ENCODE measurements at regions not wholly inside any gene's neighbourhood (a gene's known extent, or its start where the extent isn't known, plus 50 kb on each side); places are given as distances from the start of the nearest gene placed in this dataset.

- Histone ChIP-seq H3K9me3 (ENCODE audit: control insufficient read depth in 5 of 5, low read length in 5 of 5) (no peaks in the 10 kb centered on the region), H3K27ac (ENCODE audit: low read depth, low read length) (no peak overlapping the region), H3K9ac (ENCODE audit: low read length in 5 of 5) (no peak overlapping the region), H3K36me3 (ENCODE audit: control insufficient read depth in 5 of 5, insufficient read depth in 5 of 5, low read length in 5 of 5) (no peaks in the 10 kb centered on the region), H3K27me3 (ENCODE audit: control insufficient read depth in 5 of 5, insufficient read depth in 4 of 5, low read length in 5 of 5) (peaks cover 0 to 4% (median 0%) of the 10 kb centered on the region in 5 donors), H3K4me3 (ENCODE audit: low read depth in 1 of 5, low read length in 5 of 5) (no peak overlapping the region), H3K4me1 (ENCODE audit: control insufficient read depth in 5 of 5, insufficient read depth in 5 of 5, low read length in 5 of 5) (peaks cover 0 to 18% (median 3%) of the 10 kb centered on the region in 5 donors)
These were observed 1074.5 kb downstream of the TBC1D22A start for GRCh38 chr22:47836957-47837356.

- Histone ChIP-seq H3K9ac (ENCODE audit: low read length in 5 of 5) (no peak overlapping the region), H3K9me3 (ENCODE audit: control insufficient read depth in 5 of 5, low read length in 5 of 5) (no peaks in the 10 kb centered on the region), H3K27ac (ENCODE audit: low read depth, low read length) (no peak overlapping the region), H3K36me3 (ENCODE audit: control insufficient read depth in 5 of 5, insufficient read depth in 5 of 5, low read length in 5 of 5) (no peaks in the 10 kb centered on the region), H3K4me1 (ENCODE audit: control insufficient read depth in 5 of 5, insufficient read depth in 5 of 5, low read length in 5 of 5) (peaks cover 0 to 18% (median 3%) of the 10 kb centered on the region in 5 donors), H3K27me3 (ENCODE audit: control insufficient read depth in 5 of 5, insufficient read depth in 4 of 5, low read length in 5 of 5) (no peaks in the 10 kb centered on the region), H3K4me3 (ENCODE audit: low read depth in 1 of 5, low read length in 5 of 5) (no peak overlapping the region)
These were observed 1073.3 kb downstream of the TBC1D22A start for GRCh38 chr22:47835726-47836125.

- peaks cover 0 to 4% (median 0%) of the 10 kb centered on the region in 5 donors for H3K9me3 ChIP-seq (ENCODE audit: control insufficient read depth in 5 of 5, low read length in 5 of 5)
- no peak overlapping the region for H3K27ac ChIP-seq (ENCODE audit: low read depth, low read length)
- H3K36me3 ChIP-seq (ENCODE audit: control insufficient read depth in 5 of 5, insufficient read depth in 5 of 5, low read length in 5 of 5) = no peaks in the 10 kb centered on the region
- no peak overlapping the region for H3K4me3 ChIP-seq (ENCODE audit: low read depth in 1 of 5, low read length in 5 of 5)
- peaks cover 0 to 2% (median 0%) of the 10 kb centered on the region in 5 donors for H3K27me3 ChIP-seq (ENCODE audit: control insufficient read depth in 5 of 5, insufficient read depth in 4 of 5, low read length in 5 of 5)
- no peak overlapping the region for H3K9ac ChIP-seq (ENCODE audit: low read length in 5 of 5)
- H3K4me1 ChIP-seq (ENCODE audit: control insufficient read depth in 5 of 5, insufficient read depth in 5 of 5, low read length in 5 of 5) = no peaks in the 10 kb centered on the region
These were observed 1063.6 kb downstream of the TBC1D22A start for GRCh38 chr22:47826016-47826415.

GRCh38 chr22:47822422-47822821 lies 1060.0 kb downstream of the TBC1D22A start:
- Histone ChIP-seq H3K4me3 (ENCODE audit: low read depth in 1 of 5, low read length in 5 of 5) (no peak overlapping the region), H3K27me3 (ENCODE audit: control insufficient read depth in 5 of 5, insufficient read depth in 4 of 5, low read length in 5 of 5) (peaks cover 0 to 2% (median 0%) of the 10 kb centered on the region in 5 donors), H3K36me3 (ENCODE audit: control insufficient read depth in 5 of 5, insufficient read depth in 5 of 5, low read length in 5 of 5) (no peaks in the 10 kb centered on the region), H3K27ac (ENCODE audit: low read depth, low read length) (no peak overlapping the region), H3K4me1 (ENCODE audit: control insufficient read depth in 5 of 5, insufficient read depth in 5 of 5, low read length in 5 of 5) (no peaks in the 10 kb centered on the region), H3K9ac (ENCODE audit: low read length in 5 of 5) (no peak overlapping the region), H3K9me3 (ENCODE audit: control insufficient read depth in 5 of 5, low read length in 5 of 5) (no peaks in the 10 kb centered on the region)

- peaks cover 0 to 5% (median 0%) of the 10 kb centered on the region in 5 donors for H3K27me3 ChIP-seq (ENCODE audit: control insufficient read depth in 5 of 5, insufficient read depth in 4 of 5, low read length in 5 of 5)
- H3K36me3 ChIP-seq (ENCODE audit: control insufficient read depth in 5 of 5, insufficient read depth in 5 of 5, low read length in 5 of 5) = no peaks in the 10 kb centered on the region
- H3K4me1 ChIP-seq (ENCODE audit: control insufficient read depth in 5 of 5, insufficient read depth in 5 of 5, low read length in 5 of 5) = no peaks in the 10 kb centered on the region
- peaks cover 0 to 5% (median 0%) of the 10 kb centered on the region in 5 donors for H3K9me3 ChIP-seq (ENCODE audit: control insufficient read depth in 5 of 5, low read length in 5 of 5)
- H3K9ac ChIP-seq (ENCODE audit: low read length in 5 of 5) = no peak overlapping the region
- no peak overlapping the region for H3K27ac ChIP-seq (ENCODE audit: low read depth, low read length)
- H3K4me3 ChIP-seq (ENCODE audit: low read depth in 1 of 5, low read length in 5 of 5) = no peak overlapping the region
These were observed 1056.0 kb downstream of the TBC1D22A start for GRCh38 chr22:47818496-47818895.

- peaks cover 0 to 5% (median 0%) of the 10 kb centered on the region in 5 donors for H3K27me3 ChIP-seq (ENCODE audit: control insufficient read depth in 5 of 5, insufficient read depth in 4 of 5, low read length in 5 of 5)
- no peak overlapping the region for H3K4me3 ChIP-seq (ENCODE audit: low read depth in 1 of 5, low read length in 5 of 5)
- no peak overlapping the region for H3K9ac ChIP-seq (ENCODE audit: low read length in 5 of 5)
These were observed 1054.9 kb downstream of the TBC1D22A start for GRCh38 chr22:47817380-47817779.

GRCh38 chr22:47816863-47817210 lies 1054.4 kb downstream of the TBC1D22A start:
- Histone ChIP-seq H3K36me3 (ENCODE audit: control insufficient read depth in 5 of 5, insufficient read depth in 5 of 5, low read length in 5 of 5) (no peaks in the 10 kb centered on the region), H3K9me3 (ENCODE audit: control insufficient read depth in 5 of 5, low read length in 5 of 5) (peaks cover 0 to 5% (median 0%) of the 10 kb centered on the region in 5 donors), H3K4me1 (ENCODE audit: control insufficient read depth in 5 of 5, insufficient read depth in 5 of 5, low read length in 5 of 5) (no peaks in the 10 kb centered on the region), H3K27ac (ENCODE audit: low read depth, low read length) (no peak overlapping the region), H3K9ac (ENCODE audit: low read length in 5 of 5) (no peak overlapping the region), H3K27me3 (ENCODE audit: control insufficient read depth in 5 of 5, insufficient read depth in 4 of 5, low read length in 5 of 5) (peaks cover 0 to 5% (median 0%) of the 10 kb centered on the region in 5 donors), H3K4me3 (ENCODE audit: low read depth in 1 of 5, low read length in 5 of 5) (no peak overlapping the region)

More at GRCh38 chr22:47817380-47817779, 1054.9 kb downstream of the TBC1D22A start:
- Histone ChIP-seq H3K4me1 (ENCODE audit: control insufficient read depth in 5 of 5, insufficient read depth in 5 of 5, low read length in 5 of 5) (no peaks in the 10 kb centered on the region), H3K36me3 (ENCODE audit: control insufficient read depth in 5 of 5, insufficient read depth in 5 of 5, low read length in 5 of 5) (no peaks in the 10 kb centered on the region), H3K27ac (ENCODE audit: low read depth, low read length) (no peak overlapping the region), H3K9me3 (ENCODE audit: control insufficient read depth in 5 of 5, low read length in 5 of 5) (peaks cover 0 to 5% (median 0%) of the 10 kb centered on the region in 5 donors)

- H3K4me1 ChIP-seq (ENCODE audit: control insufficient read depth in 5 of 5, insufficient read depth in 5 of 5, low read length in 5 of 5) = no peaks in the 10 kb centered on the region
- no peak overlapping the region for H3K27ac ChIP-seq (ENCODE audit: low read depth, low read length)
- no peak overlapping the region for H3K9ac ChIP-seq (ENCODE audit: low read length in 5 of 5)
- H3K4me3 ChIP-seq (ENCODE audit: low read depth in 1 of 5, low read length in 5 of 5) = no peak overlapping the region
- H3K36me3 ChIP-seq (ENCODE audit: control insufficient read depth in 5 of 5, insufficient read depth in 5 of 5, low read length in 5 of 5) = no peaks in the 10 kb centered on the region
- peaks cover 0 to 5% (median 0%) of the 10 kb centered on the region in 5 donors for H3K9me3 ChIP-seq (ENCODE audit: control insufficient read depth in 5 of 5, low read length in 5 of 5)
- H3K27me3 ChIP-seq (ENCODE audit: control insufficient read depth in 5 of 5, insufficient read depth in 4 of 5, low read length in 5 of 5) = peaks cover 0 to 5% (median 1%) of the 10 kb centered on the region in 5 donors
These were observed 1053.8 kb downstream of the TBC1D22A start for GRCh38 chr22:47816121-47816862.

GRCh38 chr22:47814474-47814873 lies 1052.0 kb downstream of the TBC1D22A start:
- H3K27ac ChIP-seq (ENCODE audit: low read depth, low read length) = no peak overlapping the region
- peaks cover 0 to 5% (median 0%) of the 10 kb centered on the region in 5 donors for H3K9me3 ChIP-seq (ENCODE audit: control insufficient read depth in 5 of 5, low read length in 5 of 5)
- H3K9ac ChIP-seq (ENCODE audit: low read length in 5 of 5) = no peak overlapping the region
- peaks cover 0 to 8% (median 6%) of the 10 kb centered on the region in 5 donors for H3K27me3 ChIP-seq (ENCODE audit: control insufficient read depth in 5 of 5, insufficient read depth in 4 of 5, low read length in 5 of 5)
- no peak overlapping the region for H3K4me3 ChIP-seq (ENCODE audit: low read depth in 1 of 5, low read length in 5 of 5)
- H3K4me1 ChIP-seq (ENCODE audit: control insufficient read depth in 5 of 5, insufficient read depth in 5 of 5, low read length in 5 of 5) = no peaks in the 10 kb centered on the region
- H3K36me3 ChIP-seq (ENCODE audit: control insufficient read depth in 5 of 5, insufficient read depth in 5 of 5, low read length in 5 of 5) = no peaks in the 10 kb centered on the region

- no peak overlapping the region for H3K9ac ChIP-seq (ENCODE audit: low read length in 5 of 5)
- H3K27me3 ChIP-seq (ENCODE audit: control insufficient read depth in 5 of 5, insufficient read depth in 4 of 5, low read length in 5 of 5) = peaks cover 0 to 8% (median 7%) of the 10 kb centered on the region in 5 donors
These were observed 1051.2 kb downstream of the TBC1D22A start for GRCh38 chr22:47813661-47814060.

More at GRCh38 chr22:47813661-47814060, 1051.2 kb downstream of the TBC1D22A start:
- Histone ChIP-seq H3K36me3 (ENCODE audit: control insufficient read depth in 5 of 5, insufficient read depth in 5 of 5, low read length in 5 of 5) (no peaks in the 10 kb centered on the region), H3K27ac (ENCODE audit: low read depth, low read length) (no peak overlapping the region), H3K9me3 (ENCODE audit: control insufficient read depth in 5 of 5, low read length in 5 of 5) (peaks cover 0 to 13% (median 5%) of the 10 kb centered on the region in 5 donors), H3K4me1 (ENCODE audit: control insufficient read depth in 5 of 5, insufficient read depth in 5 of 5, low read length in 5 of 5) (no peaks in the 10 kb centered on the region), H3K4me3 (ENCODE audit: low read depth in 1 of 5, low read length in 5 of 5) (no peak overlapping the region)
